T-helper 17 cell (primary cell): ENCODE measurements at regions not wholly inside any gene's neighbourhood (a gene's known extent, or its start where the extent isn't known, plus 50 kb on each side); places are given as distances from the start of the nearest gene placed in this dataset.
"Not testable (repeated sequence)": the region's sequence is repeated elsewhere in the genome, so short reads cannot be mapped to it uniquely, and the experiment has no call there.

Experiments
- ATAC-seq: fragments of 150-1000 bp; cut with Tn5 transposase; 2 replicates; pipeline ENCODE4 v1.10.0; 2021; ENCODE audit warnings: mild to moderate bottlenecking, moderate library complexity
- DNase-seq, 3 donors: peaks; one replicate each; pipeline versions ENCODE4 v3.0.0 to v3.0.0-alpha.2; 2020 to 2021
- H3K9me3 ChIP-seq: one replicate; pipeline ENCODE4 v1.7.0; 2013; ENCODE audit warnings: low read length, mild to moderate bottlenecking; ENCODE audit not compliant: control insufficient read depth, poor library complexity, severe bottlenecking
- H3K27ac Mint-ChIP-seq: one replicate; pipeline ENCODE4 v1.8.0; 2022; ENCODE audit warnings: mild to moderate bottlenecking, moderate library complexity, mixed read lengths
- H3K27me3 Mint-ChIP-seq: one replicate; pipeline ENCODE4 v1.8.0; 2022; ENCODE audit warnings: mixed read lengths
- H3K36me3 Mint-ChIP-seq: one replicate; pipeline ENCODE4 v1.8.0; 2022; ENCODE audit warnings: low read depth, mixed read lengths
- H3K4me1 Mint-ChIP-seq: one replicate; pipeline ENCODE4 v1.8.0; 2022; ENCODE audit warnings: mild to moderate bottlenecking, mixed read lengths
- H3K4me3 Mint-ChIP-seq: one replicate; pipeline ENCODE4 v1.8.0; 2022; ENCODE audit warnings: mild to moderate bottlenecking, moderate library complexity, mixed read lengths

DNA sequence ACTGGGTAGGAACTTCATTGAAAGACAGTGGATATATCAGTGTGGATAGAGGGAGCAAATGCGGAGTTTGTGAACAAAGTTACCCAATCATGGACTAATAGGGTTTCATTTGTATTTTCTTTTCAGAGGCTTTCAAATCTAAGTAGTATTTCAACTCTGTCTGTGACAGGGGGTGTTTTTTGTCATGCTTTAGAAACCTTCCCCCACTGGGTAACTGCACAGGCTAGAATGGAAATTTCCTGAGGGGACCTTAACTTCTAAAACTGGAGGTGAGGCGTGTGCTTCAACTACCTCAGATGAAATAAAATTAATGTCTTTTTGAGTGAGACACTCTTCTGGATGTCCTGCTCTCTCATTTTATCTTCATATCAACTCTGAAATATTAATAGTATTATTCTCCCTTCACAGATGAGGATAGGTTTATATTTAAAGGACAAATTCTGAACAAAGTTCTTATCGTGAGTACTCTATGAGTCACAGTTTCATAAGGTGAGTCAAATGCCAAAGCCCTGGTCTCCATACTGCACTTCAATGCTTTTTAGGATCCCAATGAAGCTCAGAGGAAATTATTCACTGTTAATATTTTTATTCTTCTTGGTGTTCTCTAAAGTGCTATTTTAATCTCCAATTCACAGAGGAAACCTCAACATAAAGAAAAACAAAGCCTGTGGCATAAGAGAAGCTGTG is 770.6 kb downstream of the CCSER2 start:
- Mint-ChIP-seq H3K27ac (no peak overlapping the region), H3K27me3 (no peaks in the 10 kb centered on the region), H3K4me3 (no peak overlapping the region), H3K36me3 (no peaks in the 10 kb centered on the region), H3K4me1 (no peaks in the 10 kb centered on the region)
- no peak for ATAC-seq
- H3K9me3 ChIP-seq = peaks cover 3% of the 10 kb centered on the region
- no peak for DNase-seq

DNA sequence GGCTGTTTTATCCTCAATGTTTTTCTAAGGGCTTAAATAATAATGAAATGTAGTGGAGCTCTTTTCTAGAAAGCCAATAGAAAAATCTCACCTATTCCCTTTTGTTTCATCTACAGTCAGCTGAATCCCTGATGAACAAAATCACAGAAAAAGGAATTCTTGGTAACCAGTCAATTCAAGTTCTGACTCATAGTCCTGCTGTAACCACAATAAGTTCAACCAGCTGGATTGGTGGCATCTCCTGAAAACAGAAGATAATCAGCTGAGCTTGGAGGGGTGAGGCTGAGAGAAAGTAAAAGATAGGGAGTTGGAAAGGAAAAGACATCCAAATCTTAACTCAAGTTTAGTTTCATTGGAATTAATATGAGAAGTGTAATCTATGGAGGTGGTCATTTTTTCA is 772.1 kb downstream of the CCSER2 start:
- H3K4me3 Mint-ChIP-seq = no peak overlapping the region

DNA sequence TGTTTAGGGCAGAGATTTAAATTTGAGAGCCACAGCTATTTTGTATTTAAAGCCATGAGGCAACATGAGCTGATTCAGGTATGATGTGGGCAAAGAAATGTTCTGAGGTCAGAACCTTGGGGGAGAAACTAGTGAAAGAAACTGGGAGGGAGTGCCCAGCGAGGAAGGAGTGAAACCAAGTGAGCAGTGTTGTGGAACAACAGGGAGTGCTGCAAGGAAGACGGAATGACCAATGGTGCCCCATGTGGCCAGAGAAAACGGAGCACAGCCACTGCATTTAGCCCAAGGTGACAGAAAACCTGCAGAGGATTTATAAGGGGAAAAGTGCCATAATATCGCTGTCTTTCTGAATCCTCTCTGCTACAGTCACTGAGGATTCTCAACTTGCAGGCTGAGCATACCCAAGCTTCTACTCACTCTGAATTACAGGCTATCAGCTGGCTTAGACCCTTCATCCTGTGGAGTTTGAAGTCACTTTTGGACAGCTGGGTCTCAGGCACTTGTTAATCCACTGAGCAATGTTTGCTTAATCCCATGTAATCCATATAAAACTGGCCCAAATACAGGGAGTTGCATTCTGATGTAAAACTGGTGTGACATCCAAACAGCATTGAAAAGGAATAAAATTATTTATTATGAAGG is 777.3 kb downstream of the CCSER2 start:
- ATAC-seq = no peak

More for the DNA sequence above, 772.1 kb downstream of the CCSER2 start:
- no peak for ATAC-seq
- DNase-seq = no peak
- H3K36me3 Mint-ChIP-seq = no peaks in the 10 kb centered on the region
- peaks cover 3% of the 10 kb centered on the region for H3K9me3 ChIP-seq
- no peaks in the 10 kb centered on the region for H3K4me1 Mint-ChIP-seq
- H3K27me3 Mint-ChIP-seq = no peaks in the 10 kb centered on the region
- H3K27ac Mint-ChIP-seq = no peak overlapping the region

DNA sequence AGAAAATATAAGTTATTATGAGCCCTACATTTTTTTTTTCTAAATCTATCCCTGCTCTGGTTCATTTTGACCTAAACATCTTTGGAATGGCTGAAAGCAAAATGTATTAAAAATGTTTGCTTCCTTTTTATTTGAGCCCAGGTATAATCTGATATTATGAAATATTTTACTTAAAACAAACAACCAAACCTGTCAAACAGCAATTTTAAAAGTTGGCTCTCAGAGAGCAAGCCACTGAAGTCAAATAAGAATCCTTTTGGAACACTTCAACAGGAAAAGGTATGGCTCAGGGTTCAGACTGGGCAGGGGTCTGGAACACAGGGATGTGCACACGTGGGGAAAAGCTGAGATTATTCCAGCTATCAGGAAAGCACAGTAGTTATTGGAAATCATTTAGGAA is 782.9 kb downstream of the CCSER2 start:
- ATAC-seq (no peak), DNase-seq (no peak)
- no peaks in the 10 kb centered on the region for H3K27me3 Mint-ChIP-seq
- H3K27ac Mint-ChIP-seq = no peak overlapping the region
- H3K36me3 Mint-ChIP-seq = no peaks in the 10 kb centered on the region
- peak overlapping the region; percentile 28 for H3K4me3 Mint-ChIP-seq
- H3K4me1 Mint-ChIP-seq = no peaks in the 10 kb centered on the region
- no peaks in the 10 kb centered on the region for H3K9me3 ChIP-seq

More for the DNA sequence above, 777.3 kb downstream of the CCSER2 start:
- DNase-seq = no peak
- Mint-ChIP-seq H3K36me3 (no peaks in the 10 kb centered on the region), H3K4me1 (no peaks in the 10 kb centered on the region), H3K27ac (no peak overlapping the region), H3K27me3 (no peaks in the 10 kb centered on the region), H3K4me3 (no peak overlapping the region)
- H3K9me3 ChIP-seq = no peaks in the 10 kb centered on the region

DNA sequence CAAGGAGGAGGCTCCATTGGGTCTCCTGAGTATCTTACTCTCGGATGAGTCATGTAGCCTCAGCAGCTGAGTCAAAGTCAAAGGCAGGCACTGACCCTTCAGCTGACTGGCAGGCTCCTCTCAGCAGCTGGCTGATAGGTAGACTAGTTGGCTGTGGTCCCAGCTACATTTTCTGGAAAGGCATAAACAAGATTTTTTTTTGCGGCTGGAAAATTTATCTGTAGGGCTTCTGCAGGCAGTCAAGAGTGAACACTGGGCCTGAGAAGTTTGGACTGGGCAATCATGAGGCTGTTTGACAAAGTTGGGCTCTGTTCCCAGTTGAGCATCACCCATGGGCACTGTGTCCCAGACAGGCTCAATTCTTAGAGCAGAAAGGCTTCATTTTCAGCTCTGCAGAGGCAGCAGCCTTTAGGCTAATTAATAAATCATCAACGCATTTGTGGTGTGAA is 796.2 kb downstream of the CCSER2 start:
- DNase-seq = no peak
- H3K9me3 ChIP-seq = no peaks in the 10 kb centered on the region
- Mint-ChIP-seq H3K27me3 (no peaks in the 10 kb centered on the region), H3K36me3 (no peaks in the 10 kb centered on the region), H3K4me3 (no peak overlapping the region), H3K27ac (no peak overlapping the region), H3K4me1 (no peaks in the 10 kb centered on the region)
- ATAC-seq = no peak

DNA sequence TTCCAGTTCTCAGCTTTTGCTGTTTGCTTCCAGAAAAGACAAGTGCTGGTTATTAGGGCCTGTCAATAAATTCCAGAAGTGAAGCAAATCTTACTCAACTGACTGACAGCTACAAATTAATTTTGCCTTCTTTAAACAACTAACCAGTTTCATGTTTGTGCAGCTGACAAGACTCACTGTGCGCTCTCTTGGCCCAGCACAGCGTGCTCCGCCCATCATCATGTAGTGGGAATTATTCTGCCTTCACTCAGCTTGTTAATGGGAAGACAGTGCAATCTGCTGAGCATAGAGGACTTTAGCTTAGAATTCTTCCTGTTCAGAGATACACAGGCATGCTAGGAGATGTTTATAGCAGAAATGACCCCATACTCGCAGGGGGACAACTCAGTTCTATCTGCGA is 808.9 kb downstream of the CCSER2 start:
- H3K4me3 Mint-ChIP-seq = no peak overlapping the region
- no peak for ATAC-seq

DNA sequence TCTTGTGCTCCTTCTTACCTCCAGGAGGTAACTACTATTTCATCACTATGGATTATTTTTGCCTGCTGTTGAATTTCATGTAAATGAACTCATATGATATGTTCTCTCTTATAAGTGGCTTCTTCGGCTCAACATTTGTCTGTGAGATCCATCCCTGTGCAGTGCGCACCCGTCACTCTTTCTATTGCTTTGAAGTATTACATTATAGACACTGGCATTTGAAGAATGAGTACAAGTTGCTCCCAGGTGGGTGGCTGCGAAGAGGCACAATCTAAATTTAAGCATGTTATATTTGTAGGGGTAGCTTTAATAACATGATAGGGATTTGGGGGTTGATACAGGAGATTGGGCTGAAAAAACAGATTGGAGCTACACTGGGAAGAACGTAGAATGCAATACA is 809.7 kb downstream of the CCSER2 start:
- Mint-ChIP-seq H3K27ac (no peak overlapping the region), H3K27me3 (no peaks in the 10 kb centered on the region), H3K36me3 (no peaks in the 10 kb centered on the region), H3K4me3 (no peak overlapping the region), H3K4me1 (no peaks in the 10 kb centered on the region)
- H3K9me3 ChIP-seq = no peaks in the 10 kb centered on the region
- ATAC-seq = no peak
- DNase-seq = no peak

More for the DNA sequence above, 808.9 kb downstream of the CCSER2 start:
- DNase-seq = no peak
- no peaks in the 10 kb centered on the region for H3K4me1 Mint-ChIP-seq
- H3K36me3 Mint-ChIP-seq = no peaks in the 10 kb centered on the region
- H3K27me3 Mint-ChIP-seq = no peaks in the 10 kb centered on the region
- no peaks in the 10 kb centered on the region for H3K9me3 ChIP-seq
- no peak overlapping the region for H3K27ac Mint-ChIP-seq

DNA sequence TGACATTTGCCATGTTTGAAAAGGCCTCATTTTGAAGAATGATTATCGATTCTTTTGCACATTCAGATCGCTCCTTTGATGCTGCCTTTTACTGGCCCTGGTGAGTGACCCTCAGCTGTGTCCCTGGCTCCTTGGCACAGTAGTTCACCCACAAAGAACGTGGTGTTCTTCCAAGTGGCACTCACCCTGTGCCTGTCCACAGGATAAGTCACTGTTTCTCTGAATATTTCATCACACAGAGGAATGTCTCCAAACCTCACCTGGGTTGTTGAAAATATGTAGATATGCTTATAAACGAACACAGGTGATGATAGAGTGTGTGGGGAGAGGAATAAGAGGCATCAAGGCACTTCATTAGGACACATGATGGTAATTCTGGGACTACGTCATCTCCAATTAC is 810.7 kb downstream of the CCSER2 start:
- H3K4me3 Mint-ChIP-seq = no peak overlapping the region

DNA sequence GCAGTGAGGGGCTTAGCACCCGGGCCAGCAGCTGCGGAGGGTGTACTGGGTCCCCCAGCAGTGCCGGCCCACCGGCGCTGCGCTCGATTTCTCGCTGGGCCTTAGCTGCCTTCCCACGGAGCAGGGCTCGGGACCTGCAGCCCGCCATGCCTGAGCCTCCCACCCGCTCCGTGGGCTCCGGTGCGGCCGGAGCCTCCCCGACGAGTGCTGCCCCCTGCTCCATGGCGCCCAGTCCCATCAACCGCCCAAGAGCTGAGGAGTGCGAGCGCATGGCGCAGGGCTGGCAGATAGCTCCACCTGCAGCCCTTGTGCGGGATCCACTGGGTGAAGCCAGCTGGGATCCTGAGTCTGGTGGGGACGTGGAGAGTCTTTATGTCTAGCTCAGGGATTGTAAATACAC is 813.1 kb downstream of the CCSER2 start:
- not testable (repeated sequence) for H3K4me3 Mint-ChIP-seq, DNase-seq, H3K27me3 Mint-ChIP-seq, H3K9me3 ChIP-seq, H3K36me3 Mint-ChIP-seq, H3K4me1 Mint-ChIP-seq, H3K27ac Mint-ChIP-seq, ATAC-seq

More for the DNA sequence above, 810.7 kb downstream of the CCSER2 start:
- ATAC-seq = no peak
- no peak overlapping the region for H3K27ac Mint-ChIP-seq
- no peaks in the 10 kb centered on the region for H3K9me3 ChIP-seq
- H3K4me1 Mint-ChIP-seq = no peaks in the 10 kb centered on the region
- H3K27me3 Mint-ChIP-seq = no peaks in the 10 kb centered on the region
- no peaks in the 10 kb centered on the region for H3K36me3 Mint-ChIP-seq
- no peak for DNase-seq

DNA sequence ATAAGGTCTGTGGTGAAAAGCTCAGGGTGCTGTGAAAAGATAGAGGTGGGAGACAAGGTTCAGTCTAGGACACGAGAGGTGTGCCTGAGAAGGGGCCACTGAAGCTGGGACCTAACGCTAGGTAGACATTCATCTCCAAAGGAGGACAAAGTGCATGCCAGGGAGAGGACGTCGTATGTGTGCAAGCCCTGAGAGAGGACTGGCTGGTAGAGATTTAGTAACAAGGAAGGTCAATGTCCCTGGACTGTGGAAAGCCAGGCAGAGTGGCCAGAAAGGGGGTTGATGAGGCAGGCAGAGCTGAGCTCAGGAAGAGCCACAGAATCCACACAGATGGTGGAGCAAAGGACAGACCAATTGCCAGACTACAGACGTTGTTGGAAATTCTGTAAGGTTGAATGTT is 817.6 kb downstream of the CCSER2 start:
- Mint-ChIP-seq H3K4me1 (no peaks in the 10 kb centered on the region), H3K27ac (no peak overlapping the region), H3K36me3 (no peaks in the 10 kb centered on the region), H3K27me3 (no peaks in the 10 kb centered on the region), H3K4me3 (no peak overlapping the region)
- no peak for ATAC-seq
- peaks cover 2% of the 10 kb centered on the region for H3K9me3 ChIP-seq
- DNase-seq = no peak

DNA sequence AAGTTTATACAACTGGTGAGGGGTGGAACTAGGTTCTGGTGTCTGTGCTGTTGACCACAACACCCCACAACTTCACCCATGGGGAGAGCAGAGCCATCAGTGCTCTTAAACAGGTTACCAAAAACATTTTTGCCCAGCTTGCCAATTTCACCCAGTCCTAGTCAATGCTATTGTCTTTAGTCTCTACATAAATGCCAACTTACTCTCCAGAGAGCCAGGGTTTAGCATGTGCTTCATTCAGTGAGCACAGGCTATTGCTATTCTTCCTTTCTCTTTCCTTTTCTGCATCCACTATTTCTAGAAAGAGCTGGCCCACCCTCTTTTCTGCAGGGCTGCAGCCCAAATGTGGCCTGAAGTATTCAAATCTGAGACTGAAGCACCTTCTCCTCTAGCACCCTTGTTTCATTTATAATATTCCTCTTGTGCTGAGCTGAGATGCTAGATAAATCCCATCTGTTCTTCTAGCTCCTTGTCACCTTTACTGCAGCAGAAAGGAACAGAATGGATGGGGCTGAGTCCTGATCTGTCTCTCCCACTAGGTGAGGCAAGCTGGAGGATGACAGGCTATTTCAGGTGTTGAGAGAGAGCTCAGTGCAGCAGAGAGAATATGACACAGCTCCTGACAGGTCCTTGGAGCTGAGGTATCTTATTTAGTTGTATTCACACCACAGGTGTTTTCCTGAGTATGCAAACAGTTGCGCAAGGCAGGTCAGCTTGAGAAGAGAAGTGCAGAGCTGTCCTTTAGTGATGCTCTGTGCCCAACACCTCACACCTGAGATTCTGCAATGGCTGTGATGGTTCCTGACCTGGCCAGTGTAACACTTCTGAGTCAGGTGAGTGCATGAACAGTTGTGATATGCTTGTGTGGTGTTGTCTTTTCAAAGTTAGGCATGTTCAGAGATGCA is 819.2 kb downstream of the CCSER2 start:
- Mint-ChIP-seq H3K4me3 (no peak overlapping the region), H3K27ac (no peak overlapping the region), H3K27me3 (no peaks in the 10 kb centered on the region), H3K36me3 (no peaks in the 10 kb centered on the region), H3K4me1 (no peaks in the 10 kb centered on the region)
- DNase-seq = no peak
- no peak for ATAC-seq
- H3K9me3 ChIP-seq = peaks cover 2% of the 10 kb centered on the region

DNA sequence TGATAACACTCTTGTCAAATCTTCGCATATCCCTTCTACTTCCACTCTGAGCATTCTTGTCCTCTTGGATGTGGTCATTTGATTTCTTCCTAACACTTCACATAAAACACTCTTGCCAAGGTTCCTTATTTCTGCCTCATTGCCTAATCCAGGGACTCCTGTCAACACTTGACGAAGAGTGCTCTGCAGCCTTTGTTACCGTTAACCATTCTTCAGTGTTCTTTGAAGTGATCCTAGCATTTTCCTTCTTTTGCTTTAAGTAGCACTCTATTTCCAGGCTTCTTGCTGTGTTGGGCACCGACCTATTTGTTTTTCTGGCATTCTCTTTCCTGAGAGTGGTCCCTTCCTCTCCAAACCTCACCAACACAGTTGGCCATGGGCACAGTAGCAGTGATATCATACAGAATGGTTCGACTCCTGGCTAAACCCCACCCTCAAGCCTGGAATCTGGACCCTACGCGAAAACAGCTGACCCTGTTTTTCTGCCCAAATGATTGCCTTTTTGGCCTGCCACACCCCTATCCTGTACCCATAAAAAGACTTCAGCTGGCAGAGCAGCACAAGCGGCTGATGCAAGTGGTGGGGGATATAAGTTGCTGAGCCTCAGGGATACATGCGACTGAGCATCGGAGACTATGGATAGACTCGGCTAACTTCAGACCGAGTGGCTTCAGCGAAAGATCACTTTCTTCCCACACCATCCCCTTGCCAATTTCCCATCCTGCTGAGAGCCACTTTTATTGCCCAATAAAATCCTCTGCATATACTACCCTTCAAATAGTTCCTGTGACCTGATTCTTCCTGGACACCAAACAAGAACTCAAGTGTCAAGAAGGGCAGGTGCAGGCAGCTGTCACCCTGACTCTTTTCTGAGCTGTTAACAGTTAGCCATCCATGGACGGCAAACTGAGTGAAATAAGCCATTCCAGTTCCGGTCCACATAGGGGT is 820.6 kb downstream of the CCSER2 start:
- ATAC-seq (no peak), DNase-seq (no peak)
- no peak overlapping the region for H3K27ac Mint-ChIP-seq
- H3K4me3 Mint-ChIP-seq = no peak overlapping the region
- no peaks in the 10 kb centered on the region for H3K4me1 Mint-ChIP-seq
- H3K36me3 Mint-ChIP-seq = no peaks in the 10 kb centered on the region
- no peaks in the 10 kb centered on the region for H3K27me3 Mint-ChIP-seq
- peaks cover 2% of the 10 kb centered on the region for H3K9me3 ChIP-seq
